ENCODE measurements at regions not wholly inside any gene's neighbourhood (a gene's known extent, or its start where the extent isn't known, plus 50 kb on each side); places are given as distances from the start of the nearest gene placed in this dataset.

- DNase-seq (ENCODE audit: low read depth, low spot score): no peak
- Histone ChIP-seq H3K9ac (ENCODE audit: insufficient read length, low read depth) (no peak overlapping the region), H3K4me3 (ENCODE audit: insufficient read length, low read depth) (no peak overlapping the region), H3K36me3 (ENCODE audit: insufficient read depth, insufficient read length, low read length) (no peaks in the 10 kb centered on the region), H3K4me1 (ENCODE audit: insufficient read depth, insufficient read length) (no peaks in the 10 kb centered on the region), H3K27me3 (ENCODE audit: insufficient read depth, insufficient read length) (no peaks in the 10 kb centered on the region), H3K9me3 (ENCODE audit: insufficient read depth, low read length) (no peaks in the 10 kb centered on the region)
- no peak for TF ChIP-seq ZNF274 (IDR thresholded peaks at IDR 0.05; ENCODE audit: low read depth, low read length)
- TF ChIP-seq SUZ12 (IDR thresholded peaks at IDR 0.05; ENCODE audit: extremely low read depth, insufficient read depth, insufficient read length): no peak
- no peak for TF ChIP-seq YY1 (IDR thresholded peaks at IDR 0.05; ENCODE audit: insufficient read depth, insufficient read length)
Measured at GRCh38 chr2:221791844-221792243, 219.7 kb upstream of the EPHA4 start.

GRCh38 chr2:221787561-221787960 lies 215.5 kb upstream of the EPHA4 start:
- no peak for TF ChIP-seq SUZ12 (IDR thresholded peaks at IDR 0.05; ENCODE audit: extremely low read depth, insufficient read depth, insufficient read length)
- TF ChIP-seq YY1 (IDR thresholded peaks at IDR 0.05; ENCODE audit: insufficient read depth, insufficient read length): no peak
- no peak for TF ChIP-seq ZNF274 (IDR thresholded peaks at IDR 0.05; ENCODE audit: low read depth, low read length)
- no peaks in the 10 kb centered on the region for H3K9me3 ChIP-seq (ENCODE audit: insufficient read depth, low read length)
- no peak overlapping the region for H3K9ac ChIP-seq (ENCODE audit: insufficient read length, low read depth)
- no peak overlapping the region for H3K4me3 ChIP-seq (ENCODE audit: insufficient read length, low read depth)
- H3K27me3 ChIP-seq (ENCODE audit: insufficient read depth, insufficient read length): no peaks in the 10 kb centered on the region
- H3K36me3 ChIP-seq (ENCODE audit: insufficient read depth, insufficient read length, low read length): no peaks in the 10 kb centered on the region
- H3K4me1 ChIP-seq (ENCODE audit: insufficient read depth, insufficient read length): no peaks in the 10 kb centered on the region
- DNase-seq (ENCODE audit: low read depth, low spot score): no peak

GRCh38 chr2:221786297-221786926 lies 214.3 kb upstream of the EPHA4 start:
- H3K9ac ChIP-seq (ENCODE audit: insufficient read length, low read depth): no peak overlapping the region
- no peak for TF ChIP-seq ZNF274 (IDR thresholded peaks at IDR 0.05; ENCODE audit: low read depth, low read length)
- TF ChIP-seq SUZ12 (IDR thresholded peaks at IDR 0.05; ENCODE audit: extremely low read depth, insufficient read depth, insufficient read length): no peak
- no peak for TF ChIP-seq YY1 (IDR thresholded peaks at IDR 0.05; ENCODE audit: insufficient read depth, insufficient read length)
- H3K9me3 ChIP-seq (ENCODE audit: insufficient read depth, low read length): no peaks in the 10 kb centered on the region
- H3K36me3 ChIP-seq (ENCODE audit: insufficient read depth, insufficient read length, low read length): no peaks in the 10 kb centered on the region
- no peak for DNase-seq (ENCODE audit: low read depth, low spot score)
- H3K4me1 ChIP-seq (ENCODE audit: insufficient read depth, insufficient read length): no peaks in the 10 kb centered on the region
- no peak overlapping the region for H3K4me3 ChIP-seq (ENCODE audit: insufficient read length, low read depth)
- H3K27me3 ChIP-seq (ENCODE audit: insufficient read depth, insufficient read length): no peaks in the 10 kb centered on the region

GRCh38 chr2:221780281-221780688 lies 208.2 kb upstream of the EPHA4 start:
- TF ChIP-seq SUZ12 (IDR thresholded peaks at IDR 0.05; ENCODE audit: extremely low read depth, insufficient read depth, insufficient read length): no peak
- DNase-seq (ENCODE audit: low read depth, low spot score): no peak
- H3K36me3 ChIP-seq (ENCODE audit: insufficient read depth, insufficient read length, low read length): no peaks in the 10 kb centered on the region
- peaks cover 5% of the 10 kb centered on the region for H3K4me1 ChIP-seq (ENCODE audit: insufficient read depth, insufficient read length)
- no peak overlapping the region for H3K4me3 ChIP-seq (ENCODE audit: insufficient read length, low read depth)
- no peaks in the 10 kb centered on the region for H3K9me3 ChIP-seq (ENCODE audit: insufficient read depth, low read length)
- no peaks in the 10 kb centered on the region for H3K27me3 ChIP-seq (ENCODE audit: insufficient read depth, insufficient read length)
- no peak overlapping the region for H3K9ac ChIP-seq (ENCODE audit: insufficient read length, low read depth)

GRCh38 chr2:221779614-221780067 lies 207.5 kb upstream of the EPHA4 start:
- TF ChIP-seq SUZ12 (IDR thresholded peaks at IDR 0.05; ENCODE audit: extremely low read depth, insufficient read depth, insufficient read length): no peak
- no peak for TF ChIP-seq ZNF274 (IDR thresholded peaks at IDR 0.05; ENCODE audit: low read depth, low read length)
- TF ChIP-seq YY1 (IDR thresholded peaks at IDR 0.05; ENCODE audit: insufficient read depth, insufficient read length): no peak
- DNase-seq (ENCODE audit: low read depth, low spot score): no peak

GRCh38 chr2:221778025-221778424 lies 205.9 kb upstream of the EPHA4 start:
- H3K9me3 ChIP-seq (ENCODE audit: insufficient read depth, low read length): no peaks in the 10 kb centered on the region
- no peak overlapping the region for H3K4me3 ChIP-seq (ENCODE audit: insufficient read length, low read depth)
- H3K36me3 ChIP-seq (ENCODE audit: insufficient read depth, insufficient read length, low read length): no peaks in the 10 kb centered on the region
- TF ChIP-seq YY1 (IDR thresholded peaks at IDR 0.05; ENCODE audit: insufficient read depth, insufficient read length) (no peak), ZNF274 (IDR thresholded peaks at IDR 0.05; ENCODE audit: low read depth, low read length) (no peak), SUZ12 (IDR thresholded peaks at IDR 0.05; ENCODE audit: extremely low read depth, insufficient read depth, insufficient read length) (no peak)
- no peak for DNase-seq (ENCODE audit: low read depth, low spot score)
- H3K9ac ChIP-seq (ENCODE audit: insufficient read length, low read depth): no peak overlapping the region
- no peaks in the 10 kb centered on the region for H3K27me3 ChIP-seq (ENCODE audit: insufficient read depth, insufficient read length)
- H3K4me1 ChIP-seq (ENCODE audit: insufficient read depth, insufficient read length): peaks cover 5% of the 10 kb centered on the region

More at GRCh38 chr2:221779614-221780067, 207.5 kb upstream of the EPHA4 start:
- Histone ChIP-seq H3K4me1 (ENCODE audit: insufficient read depth, insufficient read length) (peaks cover 5% of the 10 kb centered on the region), H3K27me3 (ENCODE audit: insufficient read depth, insufficient read length) (no peaks in the 10 kb centered on the region), H3K9me3 (ENCODE audit: insufficient read depth, low read length) (no peaks in the 10 kb centered on the region), H3K36me3 (ENCODE audit: insufficient read depth, insufficient read length, low read length) (no peaks in the 10 kb centered on the region), H3K9ac (ENCODE audit: insufficient read length, low read depth) (no peak overlapping the region), H3K4me3 (ENCODE audit: insufficient read length, low read depth) (no peak overlapping the region)

GRCh38 chr2:221777119-221777518 lies 205.0 kb upstream of the EPHA4 start:
- H3K9me3 ChIP-seq (ENCODE audit: insufficient read depth, low read length): no peaks in the 10 kb centered on the region
- H3K9ac ChIP-seq (ENCODE audit: insufficient read length, low read depth): no peak overlapping the region
- no peaks in the 10 kb centered on the region for H3K27me3 ChIP-seq (ENCODE audit: insufficient read depth, insufficient read length)
- H3K4me1 ChIP-seq (ENCODE audit: insufficient read depth, insufficient read length): peaks cover 5% of the 10 kb centered on the region
- DNase-seq (ENCODE audit: low read depth, low spot score): no peak
- H3K36me3 ChIP-seq (ENCODE audit: insufficient read depth, insufficient read length, low read length): no peaks in the 10 kb centered on the region
- H3K4me3 ChIP-seq (ENCODE audit: insufficient read length, low read depth): no peak overlapping the region
- TF ChIP-seq YY1 (IDR thresholded peaks at IDR 0.05; ENCODE audit: insufficient read depth, insufficient read length) (no peak), ZNF274 (IDR thresholded peaks at IDR 0.05; ENCODE audit: low read depth, low read length) (no peak), SUZ12 (IDR thresholded peaks at IDR 0.05; ENCODE audit: extremely low read depth, insufficient read depth, insufficient read length) (no peak)
